IPS DF 19.7 (cell line): ENCODE measurements at regions not wholly inside any gene's neighbourhood (a gene's known extent, or its start where the extent isn't known, plus 50 kb on each side); places are given as distances from the start of the nearest gene placed in this dataset.

ENCODE experiments used
- DNase-seq: peaks from one replicate; pipeline ENCODE4 v3.0.0-alpha.2; 2013; ENCODE audit warnings: low read depth, low spot score

DNA sequence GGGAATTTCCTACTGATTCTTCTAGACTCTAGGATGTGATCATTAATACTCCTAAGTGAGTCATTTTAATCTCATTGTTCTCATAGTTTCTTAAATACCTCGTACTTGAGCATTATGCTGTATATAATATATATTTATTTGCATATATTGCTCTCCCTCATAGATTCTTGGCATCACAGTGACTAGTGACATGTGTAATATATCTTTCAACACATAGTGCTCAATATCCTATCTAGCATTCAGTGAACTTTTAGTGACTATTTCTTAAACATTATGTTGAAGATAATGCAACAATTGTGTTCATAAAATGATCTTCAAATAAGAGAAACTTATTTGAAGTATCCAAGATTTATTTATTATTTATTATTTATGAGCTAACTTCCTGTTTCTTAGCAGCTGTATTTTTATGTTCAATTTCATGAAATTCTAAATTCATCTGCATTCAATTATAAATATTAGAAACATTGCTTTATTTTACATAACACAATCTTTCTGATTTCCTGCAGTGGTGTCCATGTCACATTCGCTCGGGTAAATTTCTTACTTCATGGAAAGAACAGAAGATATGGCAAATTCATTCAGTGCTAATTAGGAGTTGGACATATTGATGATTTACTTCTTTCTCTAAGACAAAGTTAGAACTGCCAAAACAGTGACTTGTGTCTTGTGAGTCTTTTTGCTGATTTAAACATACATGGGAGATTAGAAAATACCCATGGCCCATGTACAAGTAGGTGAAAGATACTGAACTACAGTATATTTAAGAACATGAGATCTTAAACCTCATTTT is 1095.5 kb upstream of the IGFBP7 start:
- DNase-seq = no peak

GRCh38 chr4:58192217-58192616 is 1082.0 kb upstream of the IGFBP7 start:
- no peak for DNase-seq

DNA sequence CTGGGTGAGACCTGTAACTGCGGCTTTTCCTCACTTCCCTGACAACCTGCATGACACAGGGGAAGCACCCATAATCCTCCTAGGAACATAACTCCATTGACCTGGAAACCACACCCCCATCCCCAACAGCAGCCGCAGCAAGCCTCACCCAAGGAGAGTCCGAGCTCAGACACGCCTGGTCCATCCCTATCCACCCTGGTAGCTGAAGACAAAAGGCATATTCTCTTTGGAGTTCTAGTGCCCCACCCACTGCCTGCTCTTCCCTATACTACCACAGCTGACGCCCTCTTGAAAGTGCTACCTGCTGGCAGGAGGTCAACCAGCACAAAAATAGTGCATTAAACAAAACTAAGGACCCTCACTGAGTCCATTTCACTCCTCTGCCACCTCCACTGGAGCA is 1080.9 kb upstream of the IGFBP7 start:
- no peak for DNase-seq

DNA sequence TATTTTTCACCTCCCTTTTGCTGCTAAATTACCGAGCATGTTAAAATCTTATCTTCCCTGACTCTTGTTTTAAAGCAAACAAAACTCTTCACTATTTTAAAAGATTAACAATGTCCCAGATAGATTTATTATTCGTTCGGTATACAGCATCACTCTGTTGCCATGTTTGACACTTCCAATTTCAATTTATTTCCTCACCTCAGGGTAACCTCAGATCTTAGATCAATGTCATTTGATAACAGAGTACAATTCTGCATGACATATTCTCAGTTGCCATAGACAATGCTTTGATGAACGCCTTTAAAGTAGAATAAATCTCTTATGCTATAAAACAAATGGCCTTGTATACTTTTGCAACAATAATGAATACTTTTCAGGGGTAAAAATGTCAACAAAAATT is 1078.1 kb upstream of the IGFBP7 start:
- no peak for DNase-seq

DNA sequence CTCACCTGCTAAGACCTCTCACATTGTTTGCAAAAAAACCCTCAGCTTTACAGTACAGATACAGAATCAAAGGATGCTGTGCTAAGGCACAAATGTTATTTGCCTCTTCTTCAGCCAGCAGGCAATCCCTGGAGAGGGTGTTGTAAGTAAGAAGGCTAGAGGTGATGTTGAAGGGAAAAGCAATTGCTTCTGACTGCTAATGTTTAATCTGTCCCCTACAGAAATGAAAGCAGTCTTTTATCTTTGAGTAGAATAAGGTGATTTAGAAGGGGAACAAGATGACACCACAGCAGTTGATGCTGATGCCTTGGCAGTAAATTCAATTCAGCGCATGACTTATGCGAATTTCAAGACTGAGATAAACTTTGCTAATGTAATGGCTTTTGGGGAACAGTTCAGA is 1064.8 kb upstream of the IGFBP7 start:
- DNase-seq = no peak

DNA sequence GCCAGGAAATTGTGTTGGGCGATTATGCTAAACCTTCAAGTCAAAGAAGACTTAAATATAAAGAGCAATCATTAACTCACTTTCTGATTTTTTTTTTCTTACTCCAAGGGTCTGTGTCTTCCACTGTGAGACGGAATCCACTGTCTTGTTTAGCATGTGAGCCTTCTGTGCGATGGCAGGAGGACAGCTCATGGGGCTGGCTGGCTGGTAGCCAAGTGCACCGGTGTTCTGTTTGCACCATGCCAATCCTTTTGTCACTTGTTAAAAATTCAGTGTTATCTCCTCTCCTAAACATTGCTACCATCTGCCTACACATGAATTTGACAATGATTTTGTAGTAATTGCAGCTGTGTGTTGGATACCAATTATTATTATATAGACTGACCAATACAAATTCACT is 1056.3 kb upstream of the IGFBP7 start:
- DNase-seq = no peak

- no peak for DNase-seq
These were observed 1053.0 kb upstream of the IGFBP7 start for GRCh38 chr4:58163156-58163555.

- no peak for DNase-seq
These were observed 1039.4 kb upstream of the IGFBP7 start for GRCh38 chr4:58149404-58150085.

DNA sequence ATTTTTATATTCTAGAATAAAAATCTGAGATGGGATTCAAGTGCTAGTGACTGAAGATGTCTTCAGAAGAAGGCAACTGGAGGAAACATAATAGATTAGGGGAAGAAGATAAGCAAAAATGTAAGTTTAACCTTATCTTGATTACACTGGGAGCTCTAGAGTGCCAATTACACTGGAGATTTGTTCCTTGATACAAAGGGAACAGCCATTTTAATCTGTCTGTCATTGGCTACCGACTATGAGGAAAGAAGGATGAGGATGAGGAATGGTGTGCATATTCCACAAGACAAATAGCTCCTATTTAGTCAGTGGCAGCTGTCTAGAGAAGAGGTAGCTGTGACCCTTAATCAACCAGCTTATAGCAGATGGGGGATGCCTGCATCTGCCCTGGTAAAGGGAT is 1034.5 kb upstream of the IGFBP7 start:
- no peak for DNase-seq

- no peak for DNase-seq
These were observed 1028.8 kb upstream of the IGFBP7 start for GRCh38 chr4:58138786-58139668.

DNA sequence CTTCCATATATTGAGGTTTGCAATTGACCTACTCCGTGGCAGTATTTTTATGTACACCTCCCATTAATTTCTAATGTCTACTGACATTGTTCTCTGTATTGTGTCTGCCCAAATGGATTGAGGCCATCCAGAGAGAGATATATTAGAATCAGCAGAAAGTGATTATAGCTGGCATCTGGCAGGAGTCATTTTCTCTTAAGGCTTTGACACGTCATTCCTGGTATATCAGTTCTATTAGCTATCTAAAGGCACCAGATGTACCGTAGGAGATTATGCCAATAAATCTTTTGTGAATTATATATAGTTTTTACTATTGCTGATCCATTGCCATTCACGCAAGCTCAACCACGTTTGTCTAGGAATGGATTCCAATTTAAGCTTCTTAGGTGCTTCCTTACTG is 1026.4 kb upstream of the IGFBP7 start:
- no peak for DNase-seq

- DNase-seq = no peak
These were observed 1017.5 kb upstream of the IGFBP7 start for GRCh38 chr4:58127680-58128079.

- DNase-seq = no peak
These were observed 1009.1 kb upstream of the IGFBP7 start for GRCh38 chr4:58119298-58119697.

- no peak for DNase-seq
These were observed 1002.9 kb upstream of the IGFBP7 start for GRCh38 chr4:58113126-58113525.

- no peak for DNase-seq
These were observed 1001.6 kb upstream of the IGFBP7 start for GRCh38 chr4:58111818-58112217.

- DNase-seq = peak; percentile 33
These were observed 983.2 kb upstream of the IGFBP7 start for GRCh38 chr4:58093352-58093751.

DNA sequence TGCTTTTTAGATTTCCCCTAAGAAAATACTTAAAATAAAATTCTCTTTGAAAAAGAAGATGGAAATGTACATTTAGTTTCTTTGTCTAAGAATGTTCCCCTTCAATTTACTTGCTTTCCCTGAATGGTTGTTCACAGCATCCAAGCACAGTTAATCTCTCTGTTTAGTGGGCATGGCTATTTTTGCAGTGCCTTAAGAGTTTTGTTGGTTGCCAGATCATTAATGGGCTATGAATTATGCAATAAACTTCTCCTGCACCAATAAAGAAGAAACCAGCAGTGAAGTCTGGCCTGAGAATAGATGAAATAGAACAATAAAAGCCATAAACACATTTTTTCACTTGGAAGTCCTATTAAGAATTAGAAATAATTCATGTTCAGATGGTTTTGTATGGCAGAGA is 980.4 kb upstream of the IGFBP7 start:
- DNase-seq = no peak

DNA sequence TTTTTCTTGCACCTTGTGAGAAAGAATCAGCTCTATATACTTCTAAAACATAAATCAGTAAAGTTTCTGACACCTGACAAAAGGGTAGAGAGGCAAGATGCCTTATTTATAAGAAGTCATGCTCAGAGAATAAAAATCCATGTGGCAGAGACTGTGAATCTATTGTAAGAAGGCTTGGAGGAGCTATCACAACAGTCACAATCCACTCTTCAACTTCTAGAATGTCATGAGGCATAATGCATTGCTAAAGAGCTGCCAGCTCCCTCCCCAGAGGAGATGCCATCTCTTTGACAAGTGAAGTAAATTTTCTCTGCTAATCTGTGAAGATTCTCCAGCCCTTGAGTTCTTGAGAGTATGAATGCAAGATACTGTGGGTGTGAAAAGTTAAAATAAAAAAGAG is 971.2 kb upstream of the IGFBP7 start:
- no peak for DNase-seq

- no peak for DNase-seq
These were observed 965.5 kb upstream of the IGFBP7 start for GRCh38 chr4:58075724-58076123.

DNA sequence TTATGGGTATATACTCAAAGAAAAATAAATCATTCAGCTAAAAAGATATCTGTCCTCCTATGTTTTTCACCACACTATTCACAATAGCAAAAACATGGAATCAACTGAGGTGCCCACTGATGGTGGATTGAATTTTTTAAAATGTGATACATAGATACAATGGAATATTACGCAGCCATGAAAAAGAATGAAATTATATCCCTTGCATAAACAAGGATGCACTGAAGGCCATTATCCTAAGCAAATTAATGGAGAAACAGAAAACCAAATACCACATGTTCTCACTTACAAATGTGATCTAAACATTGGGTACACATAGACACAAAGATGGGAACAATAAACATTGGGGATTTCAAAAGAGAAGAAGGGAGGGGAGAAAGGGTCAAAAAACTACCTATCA is 964.2 kb upstream of the IGFBP7 start:
- DNase-seq = no peak

DNA sequence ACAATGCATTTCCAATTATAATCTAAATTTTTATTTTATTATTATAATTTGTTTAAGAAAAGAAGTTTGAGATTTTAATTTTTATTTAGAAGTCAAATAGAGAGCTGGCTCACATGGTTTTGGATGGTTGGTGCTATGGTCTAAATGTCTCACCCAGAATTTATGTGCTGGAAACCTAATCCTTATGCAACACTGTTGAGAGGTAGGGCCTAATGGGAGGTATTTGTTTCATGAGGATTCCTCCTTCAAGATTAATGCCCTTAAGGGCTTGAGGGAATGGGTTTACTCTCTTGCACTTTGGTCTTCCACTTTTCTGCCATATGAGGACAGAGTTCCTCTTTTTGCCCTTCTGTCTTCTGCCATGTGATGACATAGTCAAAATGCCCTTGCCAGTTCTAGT is 960.5 kb upstream of the IGFBP7 start:
- no peak for DNase-seq

- DNase-seq = no peak
These were observed 954.5 kb upstream of the IGFBP7 start for GRCh38 chr4:58064653-58065052.
